ENCODE measurements at regions not wholly inside any gene's neighbourhood (a gene's known extent, or its start where the extent isn't known, plus 50 kb on each side); places are given as distances from the start of the nearest gene placed in this dataset.

- TF ChIP-seq CTCF (IDR thresholded peaks at IDR 0.05; ENCODE audit: low read depth, low read length, missing input control): no peak
- TF ChIP-seq TAF1 (conservative IDR thresholded peaks at IDR 0.05): no peak
- TF ChIP-seq, protein P1, sequence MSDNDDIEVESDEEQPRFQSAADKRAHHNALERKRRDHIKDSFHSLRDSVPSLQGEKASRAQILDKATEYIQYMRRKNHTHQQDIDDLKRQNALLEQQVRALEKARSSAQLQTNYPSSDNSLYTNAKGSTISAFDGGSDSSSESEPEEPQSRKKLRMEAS (IDR thresholded peaks at IDR 0.05): no peak
- TF ChIP-seq, protein P2, sequence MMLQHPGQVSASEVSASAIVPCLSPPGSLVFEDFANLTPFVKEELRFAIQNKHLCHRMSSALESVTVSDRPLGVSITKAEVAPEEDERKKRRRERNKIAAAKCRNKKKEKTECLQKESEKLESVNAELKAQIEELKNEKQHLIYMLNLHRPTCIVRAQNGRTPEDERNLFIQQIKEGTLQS (IDR thresholded peaks at IDR 0.05): no peak
- TF ChIP-seq YY1 (IDR thresholded peaks at IDR 0.05): no peak
- TF ChIP-seq HNF4A (conservative IDR thresholded peaks at IDR 0.05): no peak
- TF ChIP-seq RAD21 (IDR thresholded peaks at IDR 0.05): no peak
- TF ChIP-seq RXRA (IDR thresholded peaks at IDR 0.05): no peak
- TF ChIP-seq GABPA (IDR thresholded peaks at IDR 0.05 in 1 of 2, conservative IDR thresholded peaks at IDR 0.05 in 1 of 2): no peak
- no peak for TF ChIP-seq JUND (IDR thresholded peaks at IDR 0.05)
- TF ChIP-seq, protein P3, sequence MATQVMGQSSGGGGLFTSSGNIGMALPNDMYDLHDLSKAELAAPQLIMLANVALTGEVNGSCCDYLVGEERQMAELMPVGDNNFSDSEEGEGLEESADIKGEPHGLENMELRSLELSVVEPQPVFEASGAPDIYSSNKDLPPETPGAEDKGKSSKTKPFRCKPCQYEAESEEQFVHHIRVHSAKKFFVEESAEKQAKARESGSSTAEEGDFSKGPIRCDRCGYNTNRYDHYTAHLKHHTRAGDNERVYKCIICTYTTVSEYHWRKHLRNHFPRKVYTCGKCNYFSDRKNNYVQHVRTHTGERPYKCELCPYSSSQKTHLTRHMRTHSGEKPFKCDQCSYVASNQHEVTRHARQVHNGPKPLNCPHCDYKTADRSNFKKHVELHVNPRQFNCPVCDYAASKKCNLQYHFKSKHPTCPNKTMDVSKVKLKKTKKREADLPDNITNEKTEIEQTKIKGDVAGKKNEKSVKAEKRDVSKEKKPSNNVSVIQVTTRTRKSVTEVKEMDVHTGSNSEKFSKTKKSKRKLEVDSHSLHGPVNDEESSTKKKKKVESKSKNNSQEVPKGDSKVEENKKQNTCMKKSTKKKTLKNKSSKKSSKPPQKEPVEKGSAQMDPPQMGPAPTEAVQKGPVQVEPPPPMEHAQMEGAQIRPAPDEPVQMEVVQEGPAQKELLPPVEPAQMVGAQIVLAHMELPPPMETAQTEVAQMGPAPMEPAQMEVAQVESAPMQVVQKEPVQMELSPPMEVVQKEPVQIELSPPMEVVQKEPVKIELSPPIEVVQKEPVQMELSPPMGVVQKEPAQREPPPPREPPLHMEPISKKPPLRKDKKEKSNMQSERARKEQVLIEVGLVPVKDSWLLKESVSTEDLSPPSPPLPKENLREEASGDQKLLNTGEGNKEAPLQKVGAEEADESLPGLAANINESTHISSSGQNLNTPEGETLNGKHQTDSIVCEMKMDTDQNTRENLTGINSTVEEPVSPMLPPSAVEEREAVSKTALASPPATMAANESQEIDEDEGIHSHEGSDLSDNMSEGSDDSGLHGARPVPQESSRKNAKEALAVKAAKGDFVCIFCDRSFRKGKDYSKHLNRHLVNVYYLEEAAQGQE (IDR thresholded peaks at IDR 0.05): no peak
- no peak for TF ChIP-seq SP1 (IDR thresholded peaks at IDR 0.05)
- TF ChIP-seq FOXA1 (IDR thresholded peaks at IDR 0.05): no peak
- no peak for TF ChIP-seq EGR1 (IDR thresholded peaks at IDR 0.05; ENCODE audit: low read depth in 2 of 2)
Measured at GRCh38 chr4:14925471-14925870, 76.8 kb upstream of the CPEB2 start.

Data from liver (tissue), 3 donors.